Loucy (cell line): ENCODE measurements at regions not wholly inside any gene's neighbourhood (a gene's known extent, or its start where the extent isn't known, plus 50 kb on each side); places are given as distances from the start of the nearest gene placed in this dataset.

ENCODE experiments used
- H2AFZ ChIP-seq: fragments of 200-600 bp; sonication (generic); 2 replicates; pipeline ENCODE4 v1.6.0; 2016; ENCODE audit warnings: antibody characterized with exemption, mild to moderate bottlenecking, low read length, moderate library complexity
- H3F3A ChIP-seq: fragments of 200-600 bp; 2 replicates; pipeline ENCODE4 v1.6.0; 2016; ENCODE audit warnings: antibody characterized with exemption, low read depth, mild to moderate bottlenecking
- H3K27me3 ChIP-seq: fragments of 200-600 bp; sonication (generic); 2 replicates; pipeline ENCODE4 v1.6.1; 2014; ENCODE audit warnings: low read length, mild to moderate bottlenecking; ENCODE audit not compliant: insufficient read depth, poor library complexity, severe bottlenecking
- H3K36me3 ChIP-seq: fragments of 200-600 bp; sonication (generic); 2 replicates; pipeline ENCODE4 v1.6.1; 2016; ENCODE audit warnings: low read length; ENCODE audit not compliant: insufficient read depth
- H3K4me1 ChIP-seq: fragments of 200-600 bp; sonication (generic); 2 replicates; pipeline ENCODE4 v1.5.1; 2014; ENCODE audit warnings: low read length, mild to moderate bottlenecking; ENCODE audit not compliant: insufficient read depth, poor library complexity, severe bottlenecking
- H3K4me2 ChIP-seq: fragments of 200-600 bp; sonication (generic); 2 replicates; pipeline ENCODE4 v1.6.0; 2014; ENCODE audit warnings: antibody characterized with exemption, low read length, low read depth, mild to moderate bottlenecking; ENCODE audit not compliant: poor library complexity, severe bottlenecking
- H3K4me3 ChIP-seq: fragments of 200-600 bp; sonication (generic); 2 replicates; pipeline ENCODE4 v1.5.1; 2014; ENCODE audit warnings: low read length, mild to moderate bottlenecking, mixed read lengths; ENCODE audit not compliant: poor library complexity, severe bottlenecking
- H3K79me2 ChIP-seq: fragments of 200-600 bp; sonication (generic); 2 replicates; pipeline ENCODE4 v1.6.1; 2014; ENCODE audit warnings: low read length; ENCODE audit not compliant: insufficient read depth
- H3K9ac ChIP-seq: fragments of 200-600 bp; sonication (generic); 2 replicates; pipeline ENCODE4 v1.6.0; 2014; ENCODE audit warnings: mild to moderate bottlenecking, low read depth, low read length, moderate library complexity; ENCODE audit not compliant: poor library complexity, severe bottlenecking
- H3K9me2 ChIP-seq: fragments of 200-600 bp; sonication (generic); replicated peaks from 2 replicates; pipeline ENCODE4 v1.6.1; 2016; ENCODE audit warnings: low read depth, low read length, mixed read lengths
- H3K9me3 ChIP-seq: fragments of 200-600 bp; sonication (generic); 2 replicates; pipeline ENCODE4 v1.6.1; 2014; ENCODE audit warnings: mild to moderate bottlenecking, antibody characterized with exemption, low read length, low read depth; ENCODE audit not compliant: insufficient read depth
- H4K20me1 ChIP-seq: fragments of 200-600 bp; sonication (generic); 2 replicates; pipeline ENCODE4 v1.6.0; 2014; ENCODE audit warnings: antibody characterized with exemption, low read length, mild to moderate bottlenecking; ENCODE audit not compliant: insufficient read depth, poor library complexity, severe bottlenecking
- CTCF ChIP-seq: fragments of 200-600 bp; sonication (generic); conservative IDR thresholded peaks from 2 replicates; pipeline ENCODE4 v1.5.1; 2014; ENCODE audit warnings: mild to moderate bottlenecking, antibody characterized with exemption, low read length
- EZH2phosphoT487 ChIP-seq: fragments of 200-600 bp; IDR thresholded peaks from 2 replicates; pipeline ENCODE4 v1.6.1; 2018; ENCODE audit warnings: antibody characterized with exemption, mild to moderate bottlenecking, moderate library complexity, borderline replicate concordance

GRCh38 chr12:92338671-92339070, 193.0 kb upstream of the BTG1 start:
- Histone ChIP-seq H3F3A (no peaks in the 10 kb centered on the region), H3K9ac (no peak overlapping the region), H2AFZ (no peak overlapping the region), H3K36me3 (no peaks in the 10 kb centered on the region), H3K9me3 (no peaks in the 10 kb centered on the region), H3K4me2 (no peak overlapping the region), H3K4me3 (no peak overlapping the region), H3K4me1 (peaks cover under 1% of the 10 kb centered on the region), H3K79me2 (no peaks in the 10 kb centered on the region), H4K20me1 (no peaks in the 10 kb centered on the region), H3K9me2 (no peaks in the 10 kb centered on the region), H3K27me3 (no peaks in the 10 kb centered on the region)
- no peak for TF ChIP-seq CTCF
- no peak for TF ChIP-seq EZH2phosphoT487

GRCh38 chr12:92338102-92338501, 192.5 kb upstream of the BTG1 start:
- H3K4me3 ChIP-seq = no peak overlapping the region
- H3F3A ChIP-seq = no peaks in the 10 kb centered on the region
- H3K4me1 ChIP-seq = peaks cover 6% of the 10 kb centered on the region
- H3K4me2 ChIP-seq = no peak overlapping the region
- H3K36me3 ChIP-seq = no peaks in the 10 kb centered on the region
- no peak for TF ChIP-seq EZH2phosphoT487
- TF ChIP-seq CTCF = no peak
- H3K79me2 ChIP-seq = no peaks in the 10 kb centered on the region
- H3K9me3 ChIP-seq = no peaks in the 10 kb centered on the region
- H4K20me1 ChIP-seq = no peaks in the 10 kb centered on the region
- H2AFZ ChIP-seq = no peak overlapping the region
- H3K9me2 ChIP-seq = no peaks in the 10 kb centered on the region
- H3K9ac ChIP-seq = no peak overlapping the region
- no peaks in the 10 kb centered on the region for H3K27me3 ChIP-seq

- Histone ChIP-seq H3K4me3 (no peak overlapping the region), H3K27me3 (no peaks in the 10 kb centered on the region), H3F3A (no peaks in the 10 kb centered on the region), H3K9me2 (no peaks in the 10 kb centered on the region), H3K4me2 (no peak overlapping the region), H3K79me2 (no peaks in the 10 kb centered on the region), H3K9me3 (no peaks in the 10 kb centered on the region), H3K36me3 (no peaks in the 10 kb centered on the region), H3K4me1 (peaks cover 15% of the 10 kb centered on the region), H2AFZ (no peak overlapping the region), H3K9ac (no peak overlapping the region), H4K20me1 (no peaks in the 10 kb centered on the region)
- no peak for TF ChIP-seq EZH2phosphoT487
- no peak for TF ChIP-seq CTCF
Observed at GRCh38 chr12:92337128-92337527, 191.5 kb upstream of the BTG1 start.
